Transverse colon (tissue), 4 donors: ENCODE measurements at regions not wholly inside any gene's neighbourhood (a gene's known extent, or its start where the extent isn't known, plus 50 kb on each side); places are given as distances from the start of the nearest gene placed in this dataset.

Source experiments
- CTCF ChIP-seq, 5 experiments: fragments of 200-600 bp in 3 of 5; fragments of 450-650 bp in 2 of 5; sonication (generic) in 3 of 5; IDR thresholded peaks; 1 replicate in 2 of 5; 2 replicates in 3 of 5; pipeline ENCODE4 v1.5.1; 2016 to 2017; ENCODE audit warnings: antibody characterized with exemption in 5 of 5, inconsistent platforms in 3 of 5, mild to moderate bottlenecking in 2 of 5, moderate library complexity in 1 of 5
- EP300 ChIP-seq: sonication (generic); formaldehyde crosslinking; IDR thresholded peaks from one replicate; pipeline ENCODE4 v1.6.1; 2017; ENCODE audit warnings: antibody characterized with exemption, low read depth
- POLR2A ChIP-seq: fragments of 450-650 bp; IDR thresholded peaks from one replicate; pipeline ENCODE4 v1.6.1; 2016; ENCODE audit warnings: antibody characterized with exemption, mild to moderate bottlenecking, moderate library complexity
- POLR2AphosphoS5 ChIP-seq, 3 donors: sonication (generic); formaldehyde crosslinking; IDR thresholded peaks; one replicate each; pipeline ENCODE4 v1.6.1; 2016; ENCODE audit warnings: antibody characterized with exemption in 3 of 3

GRCh38 chr2:126303113-126303512, 352.8 kb upstream of the GYPC start:
- TF ChIP-seq CTCF (IDR thresholded peaks at IDR 0.05) (no peak), POLR2A (no peak), EP300 (no peak), POLR2AphosphoS5 (IDR thresholded peaks at IDR 0.05) (no peak)
